GM13977 (cell line): ENCODE measurements at regions not wholly inside any gene's neighbourhood (a gene's known extent, or its start where the extent isn't known, plus 50 kb on each side); places are given as distances from the start of the nearest gene placed in this dataset.

Experiments used
- DNase-seq: peaks from one replicate; pipeline ENCODE4 v3.0.0; 2012; ENCODE audit warnings: low spot score
- CTCF ChIP-seq: IDR thresholded peaks from 2 replicates; pipeline ENCODE4 v1.5.1; 2012; ENCODE audit warnings: mild to moderate bottlenecking, control low read depth; ENCODE audit not compliant: insufficient read depth; ENCODE audit errors: extremely low read depth, missing control alignments
- in situ Hi-C: fragments of 300-500 bp; cut with MboI; formaldehyde crosslinking; loops from one replicate; pipeline ENCODE4 v1.12.0; 2022; ENCODE audit warnings: low sequenced_read_pairs, low pct_unique_long_range_greater_than_20kb, mixed read lengths, inconsistent platforms; ENCODE audit not compliant: unreplicated experiment

- no peak for DNase-seq
- no peak for TF ChIP-seq CTCF
- in situ Hi-C loops, result no loop called here
Observed at GRCh38 chr14:87809261-87809660, 183.7 kb downstream of the GALC start.

DNA sequence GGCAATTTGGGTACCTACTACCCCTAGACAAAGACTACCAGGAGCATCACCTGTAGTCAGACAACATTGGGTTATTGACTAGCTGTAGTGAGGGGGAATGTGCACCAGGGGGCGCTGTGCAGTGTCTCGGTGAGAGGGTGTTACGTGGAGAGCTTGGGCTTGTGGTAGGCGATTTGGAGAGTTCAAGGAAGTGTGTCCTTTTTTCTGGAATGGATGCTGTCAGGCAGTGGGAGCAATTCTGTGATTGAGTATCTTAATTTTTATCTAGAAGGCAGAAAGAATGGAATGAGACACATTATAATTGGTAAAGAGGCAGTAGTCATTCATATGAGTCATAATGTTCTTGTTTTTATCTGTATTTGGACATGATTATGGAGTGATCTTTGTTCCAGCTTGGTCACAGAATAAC is 187.7 kb downstream of the GALC start:
- in situ Hi-C loops, result no loop called here
- peak; percentile 61 for TF ChIP-seq CTCF

DNA sequence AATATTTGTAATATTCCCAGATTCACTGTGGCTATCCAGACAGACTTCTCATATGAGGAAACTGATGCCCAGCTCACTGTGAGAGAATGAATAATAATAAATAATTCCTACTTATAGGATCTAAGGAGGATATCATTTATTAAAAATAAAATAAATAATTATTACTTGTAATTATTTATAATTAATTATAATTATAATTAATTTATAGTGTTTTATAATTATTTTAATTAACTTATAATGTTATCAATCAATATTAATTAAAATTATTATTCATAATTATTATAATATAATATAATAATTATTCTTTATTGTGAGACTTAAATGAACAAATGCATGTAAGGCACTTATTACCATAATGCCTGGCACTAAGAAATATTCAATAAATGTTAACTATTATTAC is 192.8 kb downstream of the GALC start:
- in situ Hi-C loops, result no loop called here
- TF ChIP-seq CTCF, result no peak
- no peak for DNase-seq

More for the DNA sequence above, 187.7 kb downstream of the GALC start:
- peak; percentile 45 for DNase-seq

GRCh38 chr14:87799400-87799799 is 193.6 kb downstream of the GALC start:
- in situ Hi-C loops, result no loop called here
- no peak for TF ChIP-seq CTCF

DNA sequence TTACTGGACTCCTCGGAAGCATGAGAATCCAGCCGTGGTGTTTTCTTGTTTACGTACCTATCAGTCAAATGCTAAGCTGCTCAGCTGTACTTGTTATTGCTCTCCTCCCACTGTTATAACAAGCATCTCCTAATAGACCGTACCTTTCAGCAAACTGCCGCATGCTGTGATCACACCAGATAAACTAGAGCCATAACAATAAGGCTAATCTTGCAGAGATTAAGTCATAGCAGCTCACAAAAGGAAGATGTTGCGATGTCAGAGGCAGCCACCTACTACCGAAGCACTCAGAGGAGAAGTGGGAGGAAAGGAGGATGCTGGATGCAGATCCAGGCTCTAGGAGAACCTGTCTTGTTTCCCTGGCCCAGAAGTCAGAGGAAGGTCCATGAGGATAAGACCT is 196.0 kb downstream of the GALC start:
- TF ChIP-seq CTCF, result no peak
- in situ Hi-C loops, result no loop called here

More at GRCh38 chr14:87799400-87799799, 193.6 kb downstream of the GALC start:
- DNase-seq, result no peak

GRCh38 chr14:87794561-87794960 is 198.4 kb downstream of the GALC start:
- no peak for TF ChIP-seq CTCF
- in situ Hi-C loops, result no loop called here
- no peak for DNase-seq

More for the DNA sequence above, 196.0 kb downstream of the GALC start:
- no peak for DNase-seq

- no peak for DNase-seq
- no peak for TF ChIP-seq CTCF
- in situ Hi-C loops, result no loop called here
Observed at GRCh38 chr14:87785897-87786296, 207.1 kb downstream of the GALC start.
